ENCODE measurements at regions not wholly inside any gene's neighbourhood (a gene's known extent, or its start where the extent isn't known, plus 50 kb on each side); places are given as distances from the start of the nearest gene placed in this dataset.

DNA sequence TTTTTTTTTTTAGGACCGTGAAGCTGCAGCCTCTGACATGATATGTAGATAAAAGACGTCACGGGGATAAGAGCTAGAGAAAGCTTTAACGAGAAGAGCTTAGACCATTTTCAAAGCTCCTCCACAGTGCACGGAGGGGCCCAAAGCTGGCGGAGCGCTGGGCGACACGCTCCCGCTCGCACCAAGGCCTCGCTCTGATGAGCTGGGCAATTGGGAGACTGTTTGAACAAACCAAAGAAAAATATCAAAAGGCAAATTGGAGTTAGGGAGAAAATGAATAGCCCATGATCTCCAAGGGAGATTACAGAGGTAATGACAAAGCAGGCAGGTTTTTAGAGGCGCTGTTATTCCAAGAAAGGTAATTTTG is 179.4 kb downstream of the SREK1 start:
- TF ChIP-seq, protein P1, sequence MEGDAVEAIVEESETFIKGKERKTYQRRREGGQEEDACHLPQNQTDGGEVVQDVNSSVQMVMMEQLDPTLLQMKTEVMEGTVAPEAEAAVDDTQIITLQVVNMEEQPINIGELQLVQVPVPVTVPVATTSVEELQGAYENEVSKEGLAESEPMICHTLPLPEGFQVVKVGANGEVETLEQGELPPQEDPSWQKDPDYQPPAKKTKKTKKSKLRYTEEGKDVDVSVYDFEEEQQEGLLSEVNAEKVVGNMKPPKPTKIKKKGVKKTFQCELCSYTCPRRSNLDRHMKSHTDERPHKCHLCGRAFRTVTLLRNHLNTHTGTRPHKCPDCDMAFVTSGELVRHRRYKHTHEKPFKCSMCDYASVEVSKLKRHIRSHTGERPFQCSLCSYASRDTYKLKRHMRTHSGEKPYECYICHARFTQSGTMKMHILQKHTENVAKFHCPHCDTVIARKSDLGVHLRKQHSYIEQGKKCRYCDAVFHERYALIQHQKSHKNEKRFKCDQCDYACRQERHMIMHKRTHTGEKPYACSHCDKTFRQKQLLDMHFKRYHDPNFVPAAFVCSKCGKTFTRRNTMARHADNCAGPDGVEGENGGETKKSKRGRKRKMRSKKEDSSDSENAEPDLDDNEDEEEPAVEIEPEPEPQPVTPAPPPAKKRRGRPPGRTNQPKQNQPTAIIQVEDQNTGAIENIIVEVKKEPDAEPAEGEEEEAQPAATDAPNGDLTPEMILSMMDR (IDR thresholded peaks at IDR 0.05; ENCODE audit: insufficient read depth, low read depth, low read length): no peak
- no peak for TF ChIP-seq EZH2 (IDR thresholded peaks at IDR 0.05; ENCODE audit: insufficient read depth, low read length)

Data from astrocyte (in vitro differentiated cells and primary cell).